ENCODE measurements at regions not wholly inside any gene's neighbourhood (a gene's known extent, or its start where the extent isn't known, plus 50 kb on each side); places are given as distances from the start of the nearest gene placed in this dataset.

DNA sequence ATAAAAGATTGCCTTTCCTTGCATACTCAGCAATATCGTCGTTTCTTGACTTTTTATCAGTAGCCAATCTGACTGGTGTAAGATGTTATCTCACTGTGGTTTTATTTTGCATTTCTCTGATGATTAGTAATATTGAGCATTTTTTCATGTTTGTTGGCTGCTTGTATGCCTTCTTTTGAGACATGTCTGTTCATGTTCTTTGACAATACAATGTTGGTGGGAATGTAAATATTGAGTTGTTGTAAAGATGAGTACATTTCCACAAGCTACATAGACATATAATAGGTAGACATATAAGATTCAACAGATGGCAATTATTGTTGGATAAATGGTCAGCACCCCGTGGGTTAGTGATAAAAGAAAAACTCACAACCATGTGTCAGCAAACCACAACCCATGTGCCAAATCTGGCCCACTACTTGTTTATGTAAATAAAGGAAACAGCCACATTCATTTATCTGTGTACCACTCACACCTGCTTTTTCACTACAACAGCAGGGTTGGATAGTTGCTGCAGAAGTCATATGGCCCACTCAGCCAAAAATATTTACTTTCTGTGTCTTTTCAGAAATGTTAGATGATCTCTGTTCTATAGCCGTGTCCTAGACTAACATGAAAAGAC lies 153.1 kb upstream of the VCX start:
- H2AFZ ChIP-seq (ENCODE audit: low read depth, low read length, severe bottlenecking) = no peak overlapping the region
- TF ChIP-seq, protein P1, sequence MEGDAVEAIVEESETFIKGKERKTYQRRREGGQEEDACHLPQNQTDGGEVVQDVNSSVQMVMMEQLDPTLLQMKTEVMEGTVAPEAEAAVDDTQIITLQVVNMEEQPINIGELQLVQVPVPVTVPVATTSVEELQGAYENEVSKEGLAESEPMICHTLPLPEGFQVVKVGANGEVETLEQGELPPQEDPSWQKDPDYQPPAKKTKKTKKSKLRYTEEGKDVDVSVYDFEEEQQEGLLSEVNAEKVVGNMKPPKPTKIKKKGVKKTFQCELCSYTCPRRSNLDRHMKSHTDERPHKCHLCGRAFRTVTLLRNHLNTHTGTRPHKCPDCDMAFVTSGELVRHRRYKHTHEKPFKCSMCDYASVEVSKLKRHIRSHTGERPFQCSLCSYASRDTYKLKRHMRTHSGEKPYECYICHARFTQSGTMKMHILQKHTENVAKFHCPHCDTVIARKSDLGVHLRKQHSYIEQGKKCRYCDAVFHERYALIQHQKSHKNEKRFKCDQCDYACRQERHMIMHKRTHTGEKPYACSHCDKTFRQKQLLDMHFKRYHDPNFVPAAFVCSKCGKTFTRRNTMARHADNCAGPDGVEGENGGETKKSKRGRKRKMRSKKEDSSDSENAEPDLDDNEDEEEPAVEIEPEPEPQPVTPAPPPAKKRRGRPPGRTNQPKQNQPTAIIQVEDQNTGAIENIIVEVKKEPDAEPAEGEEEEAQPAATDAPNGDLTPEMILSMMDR (IDR thresholded peaks at IDR 0.05; ENCODE audit: insufficient read depth, low read length, poor library complexity, severe bottlenecking) = no peak
- no peaks in the 10 kb centered on the region for H3F3A ChIP-seq (ENCODE audit: insufficient read depth)
- no peak overlapping the region for H3K9ac ChIP-seq (ENCODE audit: low read length)
- H3K36me3 ChIP-seq (ENCODE audit: low read length) = no peaks in the 10 kb centered on the region
- peak overlapping the region; percentile 29 for H3K4me2 ChIP-seq (ENCODE audit: low read depth, low read length, poor library complexity, severe bottlenecking)
- H3K9me2 ChIP-seq (replicated peaks; ENCODE audit: insufficient read depth, low read length) = no peaks in the 10 kb centered on the region
- no peaks in the 10 kb centered on the region for H4K20me1 ChIP-seq (ENCODE audit: low read depth, low read length)
- no peaks in the 10 kb centered on the region for H3K27me3 ChIP-seq (ENCODE audit: low read length)
- peak overlapping the region; percentile 47 for H3K27ac ChIP-seq (ENCODE audit: low read depth, low read length)
- no peak overlapping the region for H3K4me3 ChIP-seq (ENCODE audit: insufficient read depth, low read length, poor library complexity, severe bottlenecking)
- H3K9me3 ChIP-seq (ENCODE audit: insufficient read depth, low read length) = no peaks in the 10 kb centered on the region
- no peaks in the 10 kb centered on the region for H3K79me2 ChIP-seq (ENCODE audit: insufficient read depth, low read length)

DNA sequence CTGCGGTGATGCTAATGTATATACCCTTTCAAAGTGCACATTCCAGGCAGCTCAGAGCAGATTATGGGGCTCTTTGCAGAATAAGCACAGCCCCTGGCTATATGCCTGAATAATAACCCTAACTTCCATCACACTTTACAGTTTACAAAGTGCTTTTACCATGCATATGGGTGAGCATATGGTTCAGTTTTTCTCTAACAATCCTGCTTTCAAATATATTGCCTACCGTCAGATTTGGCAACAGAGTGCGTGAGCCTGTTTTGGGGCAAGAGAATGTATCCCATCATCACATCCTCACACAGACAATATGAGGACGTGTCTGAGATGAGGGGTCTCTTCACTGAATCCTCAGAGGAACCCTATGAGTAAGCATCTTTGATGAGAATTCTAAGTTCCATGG lies 162.8 kb upstream of the VCX start:
- no peaks in the 10 kb centered on the region for H3K9me3 ChIP-seq (ENCODE audit: insufficient read depth, low read length)
- no peak overlapping the region for H3K27ac ChIP-seq (ENCODE audit: low read depth, low read length)
- no peaks in the 10 kb centered on the region for H3K36me3 ChIP-seq (ENCODE audit: low read length)
- no peak overlapping the region for H2AFZ ChIP-seq (ENCODE audit: low read depth, low read length, severe bottlenecking)
- H3K79me2 ChIP-seq (ENCODE audit: insufficient read depth, low read length) = no peaks in the 10 kb centered on the region
- TF ChIP-seq, protein P1 (IDR thresholded peaks at IDR 0.05; ENCODE audit: insufficient read depth, low read length, poor library complexity, severe bottlenecking) = no peak
- TF ChIP-seq EZH2phosphoT487 (conservative IDR thresholded peaks at IDR 0.05; ENCODE audit: low read length) = no peak
- no peaks in the 10 kb centered on the region for H3K9me2 ChIP-seq (replicated peaks; ENCODE audit: insufficient read depth, low read length)
- H3K9ac ChIP-seq (ENCODE audit: low read length) = no peak overlapping the region
- H3K4me2 ChIP-seq (ENCODE audit: low read depth, low read length, poor library complexity, severe bottlenecking) = no peak overlapping the region
- H4K20me1 ChIP-seq (ENCODE audit: low read depth, low read length) = no peaks in the 10 kb centered on the region
- H3F3A ChIP-seq (ENCODE audit: insufficient read depth) = no peaks in the 10 kb centered on the region
- H3K27me3 ChIP-seq (ENCODE audit: low read length) = no peaks in the 10 kb centered on the region
- H3K4me3 ChIP-seq (ENCODE audit: insufficient read depth, low read length, poor library complexity, severe bottlenecking) = no peak overlapping the region

DNA sequence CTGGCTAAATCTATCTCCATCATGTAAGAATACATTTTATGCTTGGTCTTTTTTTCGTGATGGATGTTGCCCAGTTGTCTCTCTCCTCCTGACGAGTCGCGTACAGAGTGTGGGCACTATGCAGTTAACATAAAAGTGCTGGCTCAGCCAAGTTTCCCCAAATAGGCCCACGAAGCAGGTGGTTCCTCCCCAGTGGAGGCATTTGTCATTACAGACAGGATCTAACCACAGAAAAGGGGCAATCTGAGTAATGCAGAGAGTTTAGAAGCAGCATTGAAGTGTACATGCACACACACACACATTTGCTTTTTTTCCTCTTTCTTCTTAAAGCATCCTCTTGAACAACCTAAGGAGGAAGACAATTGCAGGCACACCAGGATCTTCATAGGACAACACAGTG lies 188.7 kb upstream of the VCX start:
- Histone ChIP-seq H3K79me2 (ENCODE audit: insufficient read depth, low read length) (no peaks in the 10 kb centered on the region), H3K4me2 (ENCODE audit: low read depth, low read length, poor library complexity, severe bottlenecking) (peak overlapping the region; percentile 53), H3K27ac (ENCODE audit: low read depth, low read length) (peak overlapping the region; percentile 91), H4K20me1 (ENCODE audit: low read depth, low read length) (no peaks in the 10 kb centered on the region), H3K36me3 (ENCODE audit: low read length) (no peaks in the 10 kb centered on the region), H3K9ac (ENCODE audit: low read length) (0 out of 2 replicates have a peak overlapping the region, but pooled peaks have one; percentile 16), H2AFZ (ENCODE audit: low read depth, low read length, severe bottlenecking) (no peak overlapping the region), H3K4me3 (ENCODE audit: insufficient read depth, low read length, poor library complexity, severe bottlenecking) (peak overlapping the region; percentile 18), H3F3A (ENCODE audit: insufficient read depth) (no peaks in the 10 kb centered on the region), H3K9me2 (replicated peaks; ENCODE audit: insufficient read depth, low read length) (no peaks in the 10 kb centered on the region), H3K9me3 (ENCODE audit: insufficient read depth, low read length) (peaks cover 13% of the 10 kb centered on the region; the same call in 1 of the 2 replicates), H3K27me3 (ENCODE audit: low read length) (no peaks in the 10 kb centered on the region)
- TF ChIP-seq, protein P1 (IDR thresholded peaks at IDR 0.05; ENCODE audit: insufficient read depth, low read length, poor library complexity, severe bottlenecking) = no peak
- no peak for TF ChIP-seq EZH2phosphoT487 (conservative IDR thresholded peaks at IDR 0.05; ENCODE audit: low read length)

Measured in SU-DHL-6 (cell line).